Calu3 (cell line): ENCODE measurements at regions not wholly inside any gene's neighbourhood (a gene's known extent, or its start where the extent isn't known, plus 50 kb on each side); places are given as distances from the start of the nearest gene placed in this dataset.

ENCODE experiments used
- BruUV-seq: library from RNA; stranded (reverse); fragments of 400-500 nt; replicated peaks from 2 replicates; lab custom pipeline; 2021; lab: Mats Ljungman, UMichigan
- CTCF ChIA-PET: fragments of 300-600 bp; sonication (Branson Sonifier 250); formaldehyde crosslinking; loops from one replicate; lab custom pipeline; 2022; ENCODE audit warnings: antibody characterized with exemption; lab: Charles Lee
- DNase-seq: peaks from one replicate; pipeline ENCODE4 v3.0.0; 2022
- H3K27ac Mint-ChIP-seq: one replicate; pipeline ENCODE4 v1.8.0; 2022; ENCODE audit warnings: mixed read lengths; ENCODE audit not compliant: unreplicated experiment
- H3K27me3 Mint-ChIP-seq: one replicate; pipeline ENCODE4 v1.8.0; 2022; ENCODE audit warnings: mixed read lengths; ENCODE audit not compliant: unreplicated experiment
- H3K36me3 Mint-ChIP-seq: one replicate; pipeline ENCODE4 v1.8.0; 2022; ENCODE audit warnings: mild to moderate bottlenecking, moderate library complexity, mixed read lengths; ENCODE audit not compliant: insufficient read depth, unreplicated experiment
- H3K4me1 Mint-ChIP-seq: one replicate; pipeline ENCODE4 v1.8.0; 2022; ENCODE audit warnings: mild to moderate bottlenecking, low read depth, mixed read lengths; ENCODE audit not compliant: unreplicated experiment
- H3K4me3 Mint-ChIP-seq: one replicate; pipeline ENCODE4 v1.8.0; 2022; ENCODE audit warnings: mild to moderate bottlenecking, low read depth, moderate library complexity, mixed read lengths; ENCODE audit not compliant: unreplicated experiment
- H3K9me3 Mint-ChIP-seq: one replicate; pipeline ENCODE4 v1.8.0; 2022; ENCODE audit warnings: low read depth, mixed read lengths; ENCODE audit not compliant: unreplicated experiment
- intact Hi-C: fragments of 100-400 bp; cut with micrococcal nuclease; formaldehyde crosslinking; loops from one replicate; pipeline ENCODE4 v1.10.0; 2022; ENCODE audit not compliant: unreplicated experiment
- TF ChIP-seq, protein P1 (sequence below): fragments of 200-600 bp; IDR thresholded peaks from one replicate; pipeline ENCODE4 v1.8.0; 2022; ENCODE audit warnings: antibody characterized with exemption; ENCODE audit not compliant: unreplicated experiment

DNA sequence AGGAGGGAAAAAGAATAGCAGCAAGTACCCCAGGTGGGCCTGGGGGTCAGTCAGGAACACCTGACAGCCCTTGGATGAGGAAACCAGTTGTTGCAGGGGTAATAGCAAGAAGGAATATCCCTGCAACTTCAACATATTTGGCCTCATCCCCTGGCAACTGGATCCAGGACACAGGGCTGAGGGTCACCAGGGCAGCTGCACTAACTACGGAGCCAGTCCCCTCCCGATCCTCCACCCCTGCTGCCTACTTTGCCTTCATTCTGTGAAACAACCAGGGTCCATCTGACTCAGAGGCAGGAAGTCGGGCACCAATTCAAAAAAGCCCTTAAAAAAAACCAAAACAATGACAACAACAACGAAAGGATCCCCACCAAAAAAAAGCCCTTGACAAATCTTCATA, 52.9 kb downstream of the FRMPD3 start:
- H3K9me3 Mint-ChIP-seq, result no peaks in the 10 kb centered on the region
- BruUV-seq, result no TSS peak
- intact Hi-C loops, result no loop called here
- CTCF ChIA-PET, result no interaction called here
- H3K4me3 Mint-ChIP-seq, result no peak overlapping the region
- H3K36me3 Mint-ChIP-seq, result no peaks in the 10 kb centered on the region
- H3K27ac Mint-ChIP-seq, result no peak overlapping the region
- TF ChIP-seq, protein P1, sequence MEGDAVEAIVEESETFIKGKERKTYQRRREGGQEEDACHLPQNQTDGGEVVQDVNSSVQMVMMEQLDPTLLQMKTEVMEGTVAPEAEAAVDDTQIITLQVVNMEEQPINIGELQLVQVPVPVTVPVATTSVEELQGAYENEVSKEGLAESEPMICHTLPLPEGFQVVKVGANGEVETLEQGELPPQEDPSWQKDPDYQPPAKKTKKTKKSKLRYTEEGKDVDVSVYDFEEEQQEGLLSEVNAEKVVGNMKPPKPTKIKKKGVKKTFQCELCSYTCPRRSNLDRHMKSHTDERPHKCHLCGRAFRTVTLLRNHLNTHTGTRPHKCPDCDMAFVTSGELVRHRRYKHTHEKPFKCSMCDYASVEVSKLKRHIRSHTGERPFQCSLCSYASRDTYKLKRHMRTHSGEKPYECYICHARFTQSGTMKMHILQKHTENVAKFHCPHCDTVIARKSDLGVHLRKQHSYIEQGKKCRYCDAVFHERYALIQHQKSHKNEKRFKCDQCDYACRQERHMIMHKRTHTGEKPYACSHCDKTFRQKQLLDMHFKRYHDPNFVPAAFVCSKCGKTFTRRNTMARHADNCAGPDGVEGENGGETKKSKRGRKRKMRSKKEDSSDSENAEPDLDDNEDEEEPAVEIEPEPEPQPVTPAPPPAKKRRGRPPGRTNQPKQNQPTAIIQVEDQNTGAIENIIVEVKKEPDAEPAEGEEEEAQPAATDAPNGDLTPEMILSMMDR, result no peak
- no peaks in the 10 kb centered on the region for H3K4me1 Mint-ChIP-seq
- DNase-seq, result no peak
- H3K27me3 Mint-ChIP-seq, result peaks cover 78% of the 10 kb centered on the region

DNA sequence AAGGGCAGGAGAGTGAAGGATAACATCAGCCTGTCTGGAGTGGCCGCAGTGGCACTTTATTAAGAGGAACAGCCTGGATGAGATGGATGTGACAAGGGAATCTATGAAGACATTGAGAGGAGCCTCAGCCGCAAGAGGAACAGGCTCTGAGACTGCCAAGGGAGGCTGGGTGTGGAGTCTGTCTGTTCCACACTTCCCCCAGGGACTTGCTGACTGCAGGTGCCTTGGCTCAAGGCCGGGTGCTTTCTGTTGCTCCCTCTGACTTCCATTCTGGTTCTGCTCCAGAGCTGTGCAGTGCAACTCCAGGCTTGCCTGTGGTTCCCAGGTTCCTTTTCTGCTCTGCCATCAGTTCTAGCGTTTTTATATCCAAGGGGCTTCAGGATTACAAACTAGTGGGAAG, 54.6 kb downstream of the FRMPD3 start:
- Mint-ChIP-seq H3K4me3 (no peak overlapping the region), H3K9me3 (no peaks in the 10 kb centered on the region), H3K36me3 (no peaks in the 10 kb centered on the region), H3K4me1 (no peaks in the 10 kb centered on the region), H3K27ac (no peak overlapping the region), H3K27me3 (peaks cover 77% of the 10 kb centered on the region)
- TF ChIP-seq, protein P1, result no peak
- CTCF ChIA-PET, result no interaction called here
- intact Hi-C loops, result no loop called here
- no TSS peak for BruUV-seq
- DNase-seq, result no peak

DNA sequence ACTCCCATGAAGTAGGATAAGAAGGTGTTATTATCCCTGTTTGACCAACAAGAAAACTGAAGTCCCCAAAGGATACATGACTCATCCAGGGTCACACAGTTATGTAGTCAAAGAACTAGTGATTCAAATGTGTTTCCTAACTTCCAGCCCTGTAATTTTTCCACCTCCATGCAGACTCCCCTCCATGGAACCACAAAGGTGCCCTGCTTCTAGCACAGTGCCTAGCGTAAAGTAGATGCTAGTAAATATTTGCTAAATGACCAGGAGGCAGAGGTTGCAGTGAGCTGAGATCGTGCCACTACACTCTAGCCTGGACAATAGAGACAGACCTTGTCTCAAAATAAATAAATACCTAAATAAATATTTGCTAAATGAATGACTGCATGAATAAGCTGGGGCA, 55.8 kb downstream of the FRMPD3 start:
- no peaks in the 10 kb centered on the region for H3K9me3 Mint-ChIP-seq
- no peaks in the 10 kb centered on the region for H3K36me3 Mint-ChIP-seq
- no peak for DNase-seq
- intact Hi-C loops, result no loop called here
- H3K4me1 Mint-ChIP-seq, result no peaks in the 10 kb centered on the region
- CTCF ChIA-PET, result no interaction called here
- H3K27ac Mint-ChIP-seq, result no peak overlapping the region
- no peak overlapping the region for H3K4me3 Mint-ChIP-seq
- TF ChIP-seq, protein P1, result no peak
- no TSS peak for BruUV-seq
- peaks cover 71% of the 10 kb centered on the region for H3K27me3 Mint-ChIP-seq

DNA sequence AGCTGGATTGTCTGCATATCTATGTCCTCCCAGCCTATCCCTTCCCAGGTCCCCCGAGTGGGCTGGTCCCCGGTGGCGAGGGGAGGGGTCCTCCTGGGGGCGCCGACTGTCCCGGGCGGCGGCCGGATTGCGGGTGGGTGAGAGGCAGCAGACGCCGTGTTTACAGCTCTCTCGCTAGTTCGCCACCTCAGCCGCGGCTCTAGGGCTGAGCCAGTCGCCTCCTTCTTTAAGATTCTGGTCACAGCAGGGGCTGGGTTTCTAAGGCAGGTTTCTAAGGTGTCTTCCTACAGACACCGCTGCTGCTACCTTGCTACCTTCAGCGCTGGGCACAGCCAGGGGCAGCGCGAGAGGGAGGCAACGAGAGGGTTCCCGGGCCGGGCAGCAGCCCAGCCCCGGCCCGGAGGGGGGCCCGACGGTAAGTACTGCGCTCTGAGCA, 57.2 kb downstream of the FRMPD3 start:
- no TSS peak for BruUV-seq
- no peak overlapping the region for H3K4me3 Mint-ChIP-seq
- peaks cover 74% of the 10 kb centered on the region for H3K27me3 Mint-ChIP-seq
- H3K4me1 Mint-ChIP-seq, result no peaks in the 10 kb centered on the region
- H3K9me3 Mint-ChIP-seq, result no peaks in the 10 kb centered on the region
- H3K27ac Mint-ChIP-seq, result no peak overlapping the region
- intact Hi-C loops, result no loop called here
- CTCF ChIA-PET, result no interaction called here
- TF ChIP-seq, protein P1, result no peak
- no peak for DNase-seq
- no peaks in the 10 kb centered on the region for H3K36me3 Mint-ChIP-seq
